Natural killer cell (primary cell): ENCODE measurements at regions not wholly inside any gene's neighbourhood (a gene's known extent, or its start where the extent isn't known, plus 50 kb on each side); places are given as distances from the start of the nearest gene placed in this dataset.

Experiments
- ATAC-seq, 3 donors: fragments of 150-1000 bp in 2 of 3; fragments of 200-7000 bp in 1 of 3; cut with Tn5 transposase; 1 replicate in 1 of 3; 2 replicates in 2 of 3; pipeline ENCODE4 v1.10.0; 2021; ENCODE audit warnings: mild to moderate bottlenecking in 2 of 3, moderate library complexity in 2 of 3
- DNase-seq, 2 donors: peaks; one replicate each; pipeline versions ENCODE4 v3.0.0 to v3.0.0-alpha.2; 2013 to 2021; ENCODE audit warnings: mixed read lengths in 1 of 2
- H3K27ac ChIP-seq: one replicate; pipeline ENCODE4 v1.5.1; 2013; ENCODE audit warnings: mild to moderate bottlenecking, low read length
- H3K27me3 ChIP-seq: one replicate; pipeline ENCODE4 v1.6.1; 2013; ENCODE audit warnings: low read length; ENCODE audit not compliant: control insufficient read depth, insufficient read depth
- H3K36me3 ChIP-seq: one replicate; pipeline ENCODE4 v1.6.1; 2013; ENCODE audit warnings: low read length; ENCODE audit not compliant: control insufficient read depth, insufficient read depth
- H3K4me1 ChIP-seq: one replicate; pipeline ENCODE4 v1.6.1; 2013; ENCODE audit warnings: low read length; ENCODE audit not compliant: control insufficient read depth, insufficient read depth
- H3K4me3 ChIP-seq: one replicate; pipeline ENCODE4 v1.5.1; 2013; ENCODE audit warnings: low read length
- H3K9me3 ChIP-seq: one replicate; pipeline ENCODE4 v1.6.1; 2013; ENCODE audit warnings: low read length; ENCODE audit not compliant: control insufficient read depth, insufficient read depth
- H3K27ac Mint-ChIP-seq, 2 donors: one replicate each; pipeline ENCODE4 v1.8.0; 2022; ENCODE audit warnings: mild to moderate bottlenecking in 2 of 2, mixed read lengths in 2 of 2, moderate library complexity in 1 of 2
- H3K27me3 Mint-ChIP-seq, 2 donors: one replicate each; pipeline ENCODE4 v1.8.0; 2022; ENCODE audit warnings: low read depth in 2 of 2, mixed read lengths in 2 of 2
- H3K36me3 Mint-ChIP-seq: one replicate; pipeline ENCODE4 v1.8.0; 2022; ENCODE audit warnings: mixed read lengths
- H3K4me1 Mint-ChIP-seq, 2 donors: one replicate each; pipeline ENCODE4 v1.8.0; 2022; ENCODE audit warnings: mixed read lengths in 2 of 2
- H3K4me3 Mint-ChIP-seq: one replicate; pipeline ENCODE4 v1.8.0; 2022; ENCODE audit warnings: mild to moderate bottlenecking, moderate library complexity, mixed read lengths
- H3K9me3 Mint-ChIP-seq, 2 donors: one replicate each; pipeline ENCODE4 v1.8.0; 2022; ENCODE audit warnings: mixed read lengths in 2 of 2
- WGBS: methylation state at CpG from one replicate; pipeline ENCODE4 v1.1.7; 2013; ENCODE audit warnings: missing lambda C conversion rate; ENCODE audit not compliant: insufficient coverage; 5-methylcytosine and 5-hydroxymethylcytosine counted together
- intact Hi-C: fragments of 100-400 bp; cut with micrococcal nuclease; formaldehyde crosslinking; loops from one replicate; pipeline ENCODE4 v1.14.2; 2022
- TF ChIP-seq, protein P1 (sequence below): fragments of 200-600 bp; IDR thresholded peaks from one replicate; pipeline ENCODE4 v1.8.0; 2022; ENCODE audit warnings: antibody characterized with exemption

DNA sequence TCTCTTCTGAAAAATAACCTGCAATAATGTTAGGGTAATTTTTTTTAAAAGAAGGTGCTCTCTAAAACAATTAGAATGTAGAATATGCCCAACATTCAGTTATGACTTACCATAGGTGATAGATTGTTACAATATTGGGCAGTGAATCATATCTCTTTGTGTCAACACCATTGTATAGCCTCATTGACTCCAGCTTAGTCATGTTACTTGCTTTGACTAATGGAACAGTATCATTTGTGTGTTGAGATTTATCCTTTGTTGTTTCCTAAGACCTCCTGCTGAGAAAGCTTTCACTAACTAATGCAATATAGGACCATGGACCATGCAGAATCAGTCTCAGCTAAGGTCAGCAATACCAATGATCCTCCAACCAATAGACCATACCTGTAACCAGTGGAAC is 1106.4 kb downstream of the SI start:
- H3K27ac Mint-ChIP-seq = no peak overlapping the region
- DNase-seq (no peak), ATAC-seq (no peak)
- Histone ChIP-seq H3K9me3 (peaks cover 8% of the 10 kb centered on the region), H3K27ac (no peak overlapping the region), H3K4me1 (no peaks in the 10 kb centered on the region), H3K4me3 (no peak overlapping the region), H3K36me3 (no peaks in the 10 kb centered on the region), H3K27me3 (no peaks in the 10 kb centered on the region)
- H3K9me3 Mint-ChIP-seq = peaks cover 13 to 16% of the 10 kb centered on the region in 2 donors
- TF ChIP-seq, protein P1, sequence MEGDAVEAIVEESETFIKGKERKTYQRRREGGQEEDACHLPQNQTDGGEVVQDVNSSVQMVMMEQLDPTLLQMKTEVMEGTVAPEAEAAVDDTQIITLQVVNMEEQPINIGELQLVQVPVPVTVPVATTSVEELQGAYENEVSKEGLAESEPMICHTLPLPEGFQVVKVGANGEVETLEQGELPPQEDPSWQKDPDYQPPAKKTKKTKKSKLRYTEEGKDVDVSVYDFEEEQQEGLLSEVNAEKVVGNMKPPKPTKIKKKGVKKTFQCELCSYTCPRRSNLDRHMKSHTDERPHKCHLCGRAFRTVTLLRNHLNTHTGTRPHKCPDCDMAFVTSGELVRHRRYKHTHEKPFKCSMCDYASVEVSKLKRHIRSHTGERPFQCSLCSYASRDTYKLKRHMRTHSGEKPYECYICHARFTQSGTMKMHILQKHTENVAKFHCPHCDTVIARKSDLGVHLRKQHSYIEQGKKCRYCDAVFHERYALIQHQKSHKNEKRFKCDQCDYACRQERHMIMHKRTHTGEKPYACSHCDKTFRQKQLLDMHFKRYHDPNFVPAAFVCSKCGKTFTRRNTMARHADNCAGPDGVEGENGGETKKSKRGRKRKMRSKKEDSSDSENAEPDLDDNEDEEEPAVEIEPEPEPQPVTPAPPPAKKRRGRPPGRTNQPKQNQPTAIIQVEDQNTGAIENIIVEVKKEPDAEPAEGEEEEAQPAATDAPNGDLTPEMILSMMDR = no peak
- no peaks in the 10 kb centered on the region for H3K27me3 Mint-ChIP-seq
- H3K36me3 Mint-ChIP-seq = no peaks in the 10 kb centered on the region
- intact Hi-C loops = no loop called here
- H3K4me1 Mint-ChIP-seq = no peaks in the 10 kb centered on the region
- no peak overlapping the region for H3K4me3 Mint-ChIP-seq

DNA sequence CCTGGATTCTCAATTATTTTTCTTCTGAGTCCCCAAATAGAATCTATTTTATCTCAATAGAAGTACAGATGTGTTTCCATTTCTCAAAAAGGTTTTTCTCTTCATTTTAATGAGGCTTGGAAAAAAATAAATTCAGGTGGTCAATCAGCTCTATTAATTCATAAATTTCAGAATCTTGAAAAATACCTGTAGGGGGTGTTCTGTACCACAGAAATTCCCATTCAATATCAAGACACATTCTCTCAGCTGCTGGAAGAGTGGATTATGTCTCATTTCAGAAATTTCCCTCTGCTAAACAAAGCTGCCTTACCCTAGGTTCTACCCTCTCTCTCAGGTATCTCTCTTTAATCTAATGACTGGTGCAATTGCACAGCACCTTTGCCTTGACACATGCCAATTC is 1121.2 kb downstream of the SI start:
- no peak for DNase-seq
- H3K4me3 Mint-ChIP-seq = no peak overlapping the region
- Histone ChIP-seq H3K36me3 (no peaks in the 10 kb centered on the region), H3K9me3 (peaks cover 10% of the 10 kb centered on the region), H3K4me3 (no peak overlapping the region), H3K27ac (no peak overlapping the region), H3K27me3 (no peaks in the 10 kb centered on the region), H3K4me1 (no peaks in the 10 kb centered on the region)
- TF ChIP-seq, protein P1 = no peak
- H3K36me3 Mint-ChIP-seq = peaks cover 9% of the 10 kb centered on the region
- ATAC-seq = no peak
- intact Hi-C loops = no loop called here
- peaks cover 22 to 24% of the 10 kb centered on the region in 2 donors for H3K9me3 Mint-ChIP-seq
- H3K4me1 Mint-ChIP-seq = no peaks in the 10 kb centered on the region
- no peak overlapping the region for H3K27ac Mint-ChIP-seq
- H3K27me3 Mint-ChIP-seq = no peaks in the 10 kb centered on the region

DNA sequence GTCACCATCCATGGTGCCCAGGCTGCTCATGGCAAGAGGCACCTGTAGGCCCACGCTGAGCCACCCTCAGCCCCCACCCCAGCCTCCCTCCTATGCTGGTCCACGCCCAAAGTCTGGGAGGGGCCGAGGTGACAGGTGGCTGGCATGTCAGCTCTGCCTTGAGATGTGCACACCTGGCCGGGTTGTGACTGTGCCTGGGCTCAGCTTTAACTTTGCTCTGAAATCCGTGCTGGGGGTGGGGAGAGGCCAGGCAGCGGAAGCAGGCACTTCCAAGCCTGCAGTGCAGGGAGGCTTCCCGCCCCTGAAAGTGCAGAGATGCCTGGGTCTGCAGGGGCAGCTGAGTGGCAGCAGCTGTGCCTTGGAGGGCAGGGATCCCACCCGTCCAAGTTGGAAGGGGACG is 1124.8 kb downstream of the SI start:
- no peak overlapping the region for H3K27ac Mint-ChIP-seq
- TF ChIP-seq, protein P1 = no peak
- Histone ChIP-seq H3K9me3 (no peaks in the 10 kb centered on the region), H3K27me3 (no peaks in the 10 kb centered on the region), H3K36me3 (no peaks in the 10 kb centered on the region), H3K4me1 (no peaks in the 10 kb centered on the region), H3K4me3 (no peak overlapping the region), H3K27ac (no peak overlapping the region)
- 84% methylated on average over 9 of the region's 9 CpGs for WGBS
- DNase-seq (no peak), ATAC-seq (peak in 1 of 3 donors; percentile 24)
- H3K4me1 Mint-ChIP-seq = no peaks in the 10 kb centered on the region
- peaks cover 9% of the 10 kb centered on the region for H3K36me3 Mint-ChIP-seq
- no peak overlapping the region for H3K4me3 Mint-ChIP-seq
- H3K27me3 Mint-ChIP-seq = no peaks in the 10 kb centered on the region
- intact Hi-C loops = no loop called here
- H3K9me3 Mint-ChIP-seq = peaks cover 17% of the 10 kb centered on the region in 2 donors

DNA sequence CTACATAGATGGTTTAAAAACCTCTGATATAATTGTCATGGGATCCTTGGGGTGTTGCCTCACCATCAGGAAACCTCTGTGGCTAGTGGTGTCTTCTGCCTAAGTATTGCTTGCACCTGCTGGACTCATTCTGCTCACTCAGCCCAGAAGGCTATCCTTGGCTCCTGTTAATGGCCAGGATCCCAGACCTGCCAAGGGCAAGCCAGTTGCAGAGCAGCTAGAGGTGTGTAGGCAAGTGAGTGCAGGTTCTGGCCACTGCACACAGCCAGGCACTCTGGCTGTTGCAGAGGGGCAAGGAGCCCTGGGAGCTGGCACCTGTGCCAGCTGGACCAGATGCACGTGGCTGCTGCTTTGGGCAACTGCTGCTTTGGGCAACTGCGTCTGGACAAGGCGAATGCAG is 1125.8 kb downstream of the SI start:
- no peaks in the 10 kb centered on the region for H3K27me3 Mint-ChIP-seq
- 88% methylated on average over 3 of the region's 3 CpGs for WGBS
- H3K4me1 Mint-ChIP-seq = no peaks in the 10 kb centered on the region
- intact Hi-C loops = no loop called here
- no peak overlapping the region for H3K4me3 ChIP-seq
- H3K4me1 ChIP-seq = no peaks in the 10 kb centered on the region
- no peak overlapping the region for H3K4me3 Mint-ChIP-seq
- TF ChIP-seq, protein P1 = no peak
- H3K36me3 Mint-ChIP-seq = no peaks in the 10 kb centered on the region
- no peaks in the 10 kb centered on the region for H3K36me3 ChIP-seq
- DNase-seq (no peak), ATAC-seq (no peak)
- no peak overlapping the region for H3K27ac ChIP-seq
- peaks cover 13% of the 10 kb centered on the region in 2 donors for H3K9me3 Mint-ChIP-seq
- H3K27me3 ChIP-seq = no peaks in the 10 kb centered on the region
- no peaks in the 10 kb centered on the region for H3K9me3 ChIP-seq
- H3K27ac Mint-ChIP-seq = no peak overlapping the region
